HG02885 (cell line): ENCODE measurements at regions not wholly inside any gene's neighbourhood (a gene's known extent, or its start where the extent isn't known, plus 50 kb on each side); places are given as distances from the start of the nearest gene placed in this dataset.
"Not testable (repeated sequence)": the region's sequence is repeated elsewhere in the genome, so short reads cannot be mapped to it uniquely, and the experiment has no call there.

Source experiments
- ATAC-seq: cut with Tn5 transposase; IDR thresholded peaks from one replicate; pipeline ENCODE4 v1.9.1; 2021; ENCODE audit warnings: mild to moderate bottlenecking; ENCODE audit not compliant: unreplicated experiment, poor library complexity

DNA sequence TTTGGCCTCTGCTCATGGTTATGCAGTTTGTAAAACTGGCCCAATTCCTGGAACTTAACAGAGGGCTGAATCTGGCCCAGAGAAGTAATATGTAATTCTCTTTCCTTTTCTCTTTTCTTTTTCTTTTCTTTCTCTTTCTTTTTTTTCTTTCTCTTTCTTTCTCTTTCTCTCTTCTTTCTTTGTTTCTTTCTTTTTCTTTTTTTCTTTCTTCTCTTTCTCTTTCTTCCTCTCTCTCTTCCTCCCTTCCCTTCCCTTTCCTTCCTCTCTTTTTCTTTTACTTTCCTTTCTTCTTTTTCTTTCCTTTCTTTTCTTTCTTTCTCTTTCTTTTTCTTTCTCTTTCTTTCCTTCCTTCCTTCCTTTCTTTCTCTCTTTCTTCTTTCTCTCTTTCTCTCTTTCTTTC lies 88.8 kb upstream of the SLITRK5 start:
- ATAC-seq = no peak

DNA sequence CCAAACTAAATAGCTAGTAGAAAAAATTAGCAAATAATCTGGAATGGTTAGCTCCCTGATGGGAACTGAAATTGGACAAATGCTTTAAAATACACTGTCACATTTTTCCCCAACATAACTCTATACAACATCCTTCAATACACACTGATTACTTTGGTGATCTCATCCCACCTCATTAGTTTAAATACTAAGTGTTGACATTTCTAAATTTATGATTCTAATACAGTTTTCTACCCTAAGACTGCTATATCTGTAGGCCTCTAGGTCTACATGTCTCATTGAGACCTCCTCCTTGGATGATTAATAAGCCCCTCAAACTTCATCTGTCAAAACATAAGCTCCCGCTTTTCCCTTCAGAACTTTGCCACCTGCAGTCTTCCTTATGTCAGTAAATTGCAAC lies 80.7 kb upstream of the SLITRK5 start:
- no peak for ATAC-seq

DNA sequence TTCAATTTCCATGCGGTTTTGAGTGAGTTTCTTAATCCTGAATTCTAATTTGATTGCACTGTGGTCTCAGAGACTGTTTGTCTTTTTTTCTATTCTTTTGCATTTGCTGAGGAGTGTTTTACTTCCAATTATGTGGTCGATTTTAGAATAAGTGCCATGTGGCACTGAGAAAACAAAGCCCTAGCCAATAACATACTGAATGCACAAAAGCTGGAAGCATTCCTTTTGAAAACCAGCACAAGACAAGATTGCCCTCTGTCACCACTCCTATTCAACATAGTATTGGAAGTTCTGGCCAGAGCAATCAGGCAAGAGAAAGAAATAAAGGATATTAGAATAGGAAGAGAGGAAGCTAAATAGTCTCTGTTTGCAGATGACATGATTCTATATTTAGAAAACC lies 66.7 kb upstream of the SLITRK5 start:
- not testable (repeated sequence) for ATAC-seq

DNA sequence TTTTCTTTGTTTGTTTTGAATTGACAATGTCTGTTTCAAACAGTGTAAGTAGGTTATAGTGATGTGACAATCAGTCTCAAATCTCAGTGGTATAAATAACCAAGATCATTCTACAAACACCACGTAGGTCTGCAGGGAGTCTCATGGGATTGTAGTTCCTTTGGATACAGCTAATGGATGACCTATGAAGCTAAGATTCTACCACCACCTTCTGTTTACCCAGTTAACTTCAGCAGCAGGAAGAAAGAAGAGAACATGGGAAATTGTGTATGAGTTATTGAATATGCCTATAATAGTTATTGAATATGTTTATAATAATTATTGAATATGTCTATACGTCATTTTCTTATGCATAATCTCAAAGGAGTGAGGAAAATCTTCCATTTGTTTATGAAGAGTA lies 63.9 kb upstream of the SLITRK5 start:
- ATAC-seq = no peak

DNA sequence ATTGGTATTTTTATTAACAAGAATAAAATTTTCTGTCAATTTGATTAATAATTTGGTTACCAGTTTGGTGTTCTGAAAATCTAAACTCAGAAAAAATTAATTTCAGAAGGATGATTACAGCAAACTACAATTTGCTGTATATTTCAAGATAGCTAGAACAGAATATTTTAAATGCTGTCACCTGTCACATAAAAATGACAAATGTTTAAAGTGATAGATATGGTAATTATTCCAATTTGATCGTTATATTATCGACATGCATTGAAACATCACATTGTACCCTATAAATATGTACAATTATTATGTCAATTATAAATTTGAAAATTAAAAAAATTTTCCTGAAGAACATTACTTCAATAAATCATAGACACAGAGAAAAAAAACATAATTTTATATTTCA lies 56.9 kb upstream of the SLITRK5 start:
- no peak for ATAC-seq
